Mammary epithelial cell (primary cell): ENCODE measurements at regions not wholly inside any gene's neighbourhood (a gene's known extent, or its start where the extent isn't known, plus 50 kb on each side); places are given as distances from the start of the nearest gene placed in this dataset.

Source experiments
- EZH2 ChIP-seq: IDR thresholded peaks from 2 replicates; pipeline ENCODE4 v1.6.1; 2012; ENCODE audit warnings: low read length, inconsistent platforms, borderline replicate concordance
- TF ChIP-seq, protein P1 (sequence below), 2 donors: IDR thresholded peaks in 1 of 2; conservative IDR thresholded peaks in 1 of 2; 2 replicates each; pipeline ENCODE4 v1.5.1; 2011 to 2012; ENCODE audit warnings: inconsistent platforms in 2 of 2, low read length in 2 of 2, mild to moderate bottlenecking in 2 of 2, control low read depth in 1 of 2, low read depth in 1 of 2; ENCODE audit not compliant: insufficient read depth in 1 of 2; ENCODE audit errors: extremely low read depth in 1 of 2

- TF ChIP-seq, protein P1, sequence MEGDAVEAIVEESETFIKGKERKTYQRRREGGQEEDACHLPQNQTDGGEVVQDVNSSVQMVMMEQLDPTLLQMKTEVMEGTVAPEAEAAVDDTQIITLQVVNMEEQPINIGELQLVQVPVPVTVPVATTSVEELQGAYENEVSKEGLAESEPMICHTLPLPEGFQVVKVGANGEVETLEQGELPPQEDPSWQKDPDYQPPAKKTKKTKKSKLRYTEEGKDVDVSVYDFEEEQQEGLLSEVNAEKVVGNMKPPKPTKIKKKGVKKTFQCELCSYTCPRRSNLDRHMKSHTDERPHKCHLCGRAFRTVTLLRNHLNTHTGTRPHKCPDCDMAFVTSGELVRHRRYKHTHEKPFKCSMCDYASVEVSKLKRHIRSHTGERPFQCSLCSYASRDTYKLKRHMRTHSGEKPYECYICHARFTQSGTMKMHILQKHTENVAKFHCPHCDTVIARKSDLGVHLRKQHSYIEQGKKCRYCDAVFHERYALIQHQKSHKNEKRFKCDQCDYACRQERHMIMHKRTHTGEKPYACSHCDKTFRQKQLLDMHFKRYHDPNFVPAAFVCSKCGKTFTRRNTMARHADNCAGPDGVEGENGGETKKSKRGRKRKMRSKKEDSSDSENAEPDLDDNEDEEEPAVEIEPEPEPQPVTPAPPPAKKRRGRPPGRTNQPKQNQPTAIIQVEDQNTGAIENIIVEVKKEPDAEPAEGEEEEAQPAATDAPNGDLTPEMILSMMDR (conservative IDR thresholded peaks at IDR 0.05 in 1 of 2, IDR thresholded peaks at IDR 0.05 in 1 of 2; ENCODE audit: extremely low read depth in 1 of 2, insufficient read depth in 1 of 2, low read depth in 1 of 2, low read length in 2 of 2), result no peak
- no peak for TF ChIP-seq EZH2
Observed at GRCh38 chr22:22187299-22187698, 57.3 kb upstream of the VPREB1 start.
